Neural cell (in vitro differentiated cells): ENCODE measurements at regions not wholly inside any gene's neighbourhood (a gene's known extent, or its start where the extent isn't known, plus 50 kb on each side); places are given as distances from the start of the nearest gene placed in this dataset.

ENCODE experiments used
- H2AFZ ChIP-seq: fragments of 200-600, 300-800 bp; sonication (generic), shearing (Covaris generic); 2 replicates; pipeline ENCODE4 v1.6.0; 2014; ENCODE audit warnings: low read depth, mild to moderate bottlenecking, antibody characterized with exemption, low read length, moderate library complexity
- H3F3A ChIP-seq: fragments of 200-600 bp; shearing (Covaris generic); 2 replicates; pipeline ENCODE4 v1.6.1; 2016; ENCODE audit warnings: mild to moderate bottlenecking, moderate library complexity, mixed read lengths, antibody characterized with exemption, low read length; ENCODE audit not compliant: insufficient read depth, poor library complexity, severe bottlenecking
- H3K27ac ChIP-seq: fragments of 200-600, 300-800 bp; sonication (generic), shearing (Covaris generic); 2 replicates; pipeline ENCODE4 v1.5.1; 2014; ENCODE audit warnings: mild to moderate bottlenecking, low read length, moderate library complexity
- H3K27me3 ChIP-seq: fragments of 300-800, 200-600 bp; sonication (generic), shearing (Covaris generic); 2 replicates; pipeline ENCODE4 v1.6.0; 2014; ENCODE audit warnings: mild to moderate bottlenecking, low read depth, low read length, moderate library complexity; ENCODE audit not compliant: insufficient read depth
- H3K36me3 ChIP-seq: fragments of 300-800, 200-600 bp; sonication (generic), shearing (Covaris generic); 2 replicates; pipeline ENCODE4 v1.5.1; 2014; ENCODE audit warnings: mild to moderate bottlenecking, antibody characterized with exemption, low read length, moderate library complexity; ENCODE audit not compliant: insufficient read depth
- H3K4me2 ChIP-seq: fragments of 300-800, 200-600 bp; sonication (generic), shearing (Covaris generic); 2 replicates; pipeline ENCODE4 v1.6.0; 2014; ENCODE audit warnings: mild to moderate bottlenecking, low read length
- H3K4me3 ChIP-seq: fragments of 300-800, 200-600 bp; sonication (generic), shearing (Covaris generic); 2 replicates; pipeline ENCODE4 v1.5.1; 2014; ENCODE audit warnings: mild to moderate bottlenecking, low read length, moderate library complexity
- H3K79me2 ChIP-seq: fragments of 200-600 bp; shearing (Covaris generic); replicated peaks from 2 replicates; pipeline ENCODE4 v1.6.0; 2014; ENCODE audit warnings: mild to moderate bottlenecking, low read length, moderate library complexity; ENCODE audit not compliant: insufficient read depth
- H3K9ac ChIP-seq: fragments of 300-800, 200-600 bp; sonication (generic), shearing (Covaris generic); 2 replicates; pipeline ENCODE4 v1.6.1; 2016; ENCODE audit warnings: mild to moderate bottlenecking, low read length, mixed read lengths
- H3K9me2 ChIP-seq: fragments of 200-600 bp; shearing (Covaris generic); 2 replicates; pipeline ENCODE4 v1.6.1; 2016; ENCODE audit warnings: mild to moderate bottlenecking, low read length, mixed read lengths; ENCODE audit not compliant: insufficient read depth
- H3K9me3 ChIP-seq: fragments of 200-600, 300-800 bp; sonication (generic), shearing (Covaris generic); 2 replicates; pipeline ENCODE4 v1.6.1; 2016; ENCODE audit warnings: mild to moderate bottlenecking, mixed run types, low read length, moderate library complexity, mixed read lengths
- H4K20me1 ChIP-seq: fragments of 200-600 bp; shearing (Covaris generic); 2 replicates; pipeline ENCODE4 v1.6.1; 2016; ENCODE audit warnings: mild to moderate bottlenecking, mixed run types; ENCODE audit not compliant: insufficient read depth
- EP300 ChIP-seq: fragments of 450-650 bp; conservative IDR thresholded peaks from 2 replicates; pipeline ENCODE4 v1.6.1; 2014; ENCODE audit warnings: antibody characterized with exemption, mild to moderate bottlenecking, moderate library complexity; ENCODE audit not compliant: poor library complexity, severe bottlenecking
- EZH2 ChIP-seq: fragments of 200-600, 300-800 bp; shearing (Covaris generic), sonication (generic); IDR thresholded peaks from 2 replicates; pipeline ENCODE4 v1.6.1; 2014; ENCODE audit warnings: antibody characterized with exemption, low read length, borderline replicate concordance, mild to moderate bottlenecking; ENCODE audit not compliant: insufficient read depth, poor library complexity, severe bottlenecking
- MXI1 ChIP-seq: fragments of 450-650 bp; conservative IDR thresholded peaks from 2 replicates; pipeline ENCODE4 v1.6.1; 2014; ENCODE audit warnings: antibody characterized with exemption, mild to moderate bottlenecking; ENCODE audit not compliant: poor library complexity, severe bottlenecking
- POLR2AphosphoS5 ChIP-seq: IDR thresholded peaks from 2 replicates; pipeline ENCODE4 v1.6.1; 2012
- RAD21 ChIP-seq: fragments of 450-650 bp; conservative IDR thresholded peaks from 2 replicates; pipeline ENCODE4 v1.6.1; 2014; ENCODE audit warnings: antibody characterized with exemption, mild to moderate bottlenecking, moderate library complexity
- REST ChIP-seq: IDR thresholded peaks from 2 replicates; pipeline ENCODE4 v1.6.1; 2012; ENCODE audit warnings: borderline replicate concordance
- SMC3 ChIP-seq: fragments of 450-650 bp; conservative IDR thresholded peaks from 2 replicates; pipeline ENCODE4 v1.6.1; 2014; ENCODE audit warnings: antibody characterized with exemption, mild to moderate bottlenecking, moderate library complexity; ENCODE audit not compliant: poor library complexity
- TAF1 ChIP-seq: IDR thresholded peaks from 2 replicates; pipeline ENCODE4 v1.6.1; 2012; ENCODE audit warnings: low read depth
- TF ChIP-seq, protein P1 (sequence below): fragments of 450-650 bp; IDR thresholded peaks from 2 replicates; pipeline ENCODE4 v1.5.1; 2014; ENCODE audit warnings: antibody characterized with exemption, mild to moderate bottlenecking, moderate library complexity; ENCODE audit not compliant: poor library complexity, severe bottlenecking

- no peaks in the 10 kb centered on the region for H3K27me3 ChIP-seq
- no peaks in the 10 kb centered on the region for H3K9me2 ChIP-seq
- H3K4me3 ChIP-seq = no peak overlapping the region
- no peaks in the 10 kb centered on the region for H3F3A ChIP-seq
- no peak overlapping the region for H3K4me2 ChIP-seq
- no peak overlapping the region for H2AFZ ChIP-seq
- no peak for TF ChIP-seq EP300
- TF ChIP-seq POLR2AphosphoS5 = no peak
- TF ChIP-seq, protein P1, sequence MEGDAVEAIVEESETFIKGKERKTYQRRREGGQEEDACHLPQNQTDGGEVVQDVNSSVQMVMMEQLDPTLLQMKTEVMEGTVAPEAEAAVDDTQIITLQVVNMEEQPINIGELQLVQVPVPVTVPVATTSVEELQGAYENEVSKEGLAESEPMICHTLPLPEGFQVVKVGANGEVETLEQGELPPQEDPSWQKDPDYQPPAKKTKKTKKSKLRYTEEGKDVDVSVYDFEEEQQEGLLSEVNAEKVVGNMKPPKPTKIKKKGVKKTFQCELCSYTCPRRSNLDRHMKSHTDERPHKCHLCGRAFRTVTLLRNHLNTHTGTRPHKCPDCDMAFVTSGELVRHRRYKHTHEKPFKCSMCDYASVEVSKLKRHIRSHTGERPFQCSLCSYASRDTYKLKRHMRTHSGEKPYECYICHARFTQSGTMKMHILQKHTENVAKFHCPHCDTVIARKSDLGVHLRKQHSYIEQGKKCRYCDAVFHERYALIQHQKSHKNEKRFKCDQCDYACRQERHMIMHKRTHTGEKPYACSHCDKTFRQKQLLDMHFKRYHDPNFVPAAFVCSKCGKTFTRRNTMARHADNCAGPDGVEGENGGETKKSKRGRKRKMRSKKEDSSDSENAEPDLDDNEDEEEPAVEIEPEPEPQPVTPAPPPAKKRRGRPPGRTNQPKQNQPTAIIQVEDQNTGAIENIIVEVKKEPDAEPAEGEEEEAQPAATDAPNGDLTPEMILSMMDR = no peak
- no peak for TF ChIP-seq RAD21
- TF ChIP-seq REST = no peak
- no peak for TF ChIP-seq MXI1
- TF ChIP-seq TAF1 = no peak
- no peak for TF ChIP-seq EZH2
- no peak for TF ChIP-seq SMC3
- no peak overlapping the region for H3K9ac ChIP-seq
- no peaks in the 10 kb centered on the region for H3K79me2 ChIP-seq
- H4K20me1 ChIP-seq = no peaks in the 10 kb centered on the region
- H3K9me3 ChIP-seq = no peaks in the 10 kb centered on the region
- no peak overlapping the region for H3K27ac ChIP-seq
- H3K36me3 ChIP-seq = no peaks in the 10 kb centered on the region
Measured at GRCh38 chr21:32834916-32835235, 63.3 kb upstream of the PAXBP1 start.

DNA sequence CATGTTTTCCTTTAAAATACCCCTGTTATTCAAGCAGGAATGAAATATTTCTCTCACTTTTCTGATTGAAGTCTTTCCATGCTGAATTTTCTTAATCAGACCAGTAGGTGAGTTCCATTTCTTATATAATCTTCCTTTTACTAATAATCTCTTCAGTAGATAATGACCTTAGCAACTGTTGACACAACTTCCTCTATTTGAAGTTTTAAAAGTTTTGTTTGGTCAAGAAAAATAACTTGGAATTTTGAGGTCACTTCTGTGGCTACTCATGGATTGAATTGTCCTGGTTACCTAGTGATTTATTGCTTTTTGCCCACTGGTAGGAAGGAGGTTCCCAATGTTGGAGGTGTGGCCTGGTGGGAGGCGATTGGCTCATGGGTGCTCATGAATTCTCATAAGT lies 70.6 kb upstream of the PAXBP1 start:
- no peak overlapping the region for H3K9ac ChIP-seq

More for the DNA sequence above, 70.6 kb upstream of the PAXBP1 start:
- Histone ChIP-seq H3K9me2 (no peaks in the 10 kb centered on the region), H3K36me3 (no peaks in the 10 kb centered on the region), H3K79me2 (no peaks in the 10 kb centered on the region), H3F3A (no peaks in the 10 kb centered on the region), H3K27me3 (no peaks in the 10 kb centered on the region), H3K9me3 (no peaks in the 10 kb centered on the region), H2AFZ (no peak overlapping the region), H3K4me3 (no peak overlapping the region), H4K20me1 (no peaks in the 10 kb centered on the region), H3K27ac (no peak overlapping the region), H3K4me2 (no peak overlapping the region)
- TF ChIP-seq, protein P1 = no peak
- TF ChIP-seq EZH2 = no peak
- TF ChIP-seq POLR2AphosphoS5 = no peak
- no peak for TF ChIP-seq EP300
- TF ChIP-seq SMC3 = no peak
- TF ChIP-seq TAF1 = no peak
- no peak for TF ChIP-seq RAD21
- TF ChIP-seq REST = no peak
